ENCODE measurements at regions not wholly inside any gene's neighbourhood (a gene's known extent, or its start where the extent isn't known, plus 50 kb on each side); places are given as distances from the start of the nearest gene placed in this dataset.

DNA sequence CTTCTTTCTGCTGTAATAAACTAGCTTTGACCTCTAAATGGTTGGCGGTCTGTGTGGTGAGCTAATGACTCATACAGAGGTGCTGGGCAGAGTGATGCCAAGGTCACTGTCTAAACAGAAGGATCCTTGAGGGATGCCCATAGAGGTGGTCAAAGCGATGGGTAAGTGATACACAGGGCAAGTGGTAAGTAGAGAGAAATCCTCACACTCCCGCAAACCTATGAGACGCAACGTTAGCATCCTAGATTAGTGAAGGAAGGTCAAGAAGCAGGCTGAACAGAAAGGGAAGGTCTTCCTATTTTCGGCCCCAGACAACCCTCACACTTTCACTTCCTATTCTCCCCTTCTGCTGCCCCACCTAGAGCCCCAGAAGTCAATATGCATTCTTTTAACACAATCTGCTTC, 65.6 kb upstream of the SESN3 start:
- POLR2A ChIA-PET (ENCODE audit: partially characterized antibody), result interaction anchor here (1.6 kb wide), 1 partner anchor 17 kb away, joined by 3 read pairs; no protein-coding TSS in a partner anchor
- no peak overlapping the region for H3K14ac ChIP-seq (ENCODE audit: insufficient read length)
- no peak overlapping the region; a peak in 1 of 4 replicates for H3K4me2 ChIP-seq (ENCODE audit: insufficient read depth in 1 of 2, low read depth in 2 of 2, low read length in 2 of 2)
- no peak overlapping the region for H3K4me3 ChIP-seq (ENCODE audit: extremely low read depth in 1 of 4, insufficient read depth in 2 of 4, low read depth in 3 of 4, low read length in 4 of 4)
- no peak overlapping the region for H4K5ac ChIP-seq (ENCODE audit: insufficient read length, low read depth, low read length)
- H2AFZ ChIP-seq (ENCODE audit: low read length), result no peak overlapping the region
- H3K23me2 ChIP-seq (ENCODE audit: low read depth, low read length), result no peaks in the 10 kb centered on the region
- 86% methylated on average over 6 of the region's 6 CpGs; no CpG with 5 or more reads in 1 of the 2 experiments for WGBS, 2 experiments (ENCODE audit: extremely low coverage in 1 of 2, insufficient coverage in 1 of 2, insufficient read length in 1 of 2, insufficient replicate concordance in 2 of 2, low coverage in 1 of 2, low lambda C conversion rate in 2 of 2, missing lambda C conversion rate in 1 of 2)
- H3K56ac ChIP-seq (replicated peaks; ENCODE audit: insufficient read length, low read depth, low read length), result no peak overlapping the region
- DNase-seq (ENCODE audit: low read depth in 1 of 2, low spot score in 2 of 2) (no peak), FAIRE-seq (no peak)
- H3K9ac ChIP-seq (replicated peaks in 1 of 4; ENCODE audit: extremely low read depth in 1 of 4, low read depth in 3 of 4, low read length in 3 of 4), result no peak overlapping the region
- H2BK120ac ChIP-seq (replicated peaks; ENCODE audit: low read depth, low read length), result peak overlapping the region; percentile 29
- no peak overlapping the region for H3K27ac ChIP-seq (ENCODE audit: low read depth, low read length)
- no peak overlapping the region for H3K18ac ChIP-seq (ENCODE audit: extremely low read depth, low read length)
- no peaks in the 10 kb centered on the region for H3K79me1 ChIP-seq (ENCODE audit: low read depth, low read length)
- no peak overlapping the region for H2AK5ac ChIP-seq (ENCODE audit: low read depth, low read length)
- H4K91ac ChIP-seq (replicated peaks; ENCODE audit: insufficient read length, low read length), result no peak overlapping the region
- no peaks in the 10 kb centered on the region for H4K20me1 ChIP-seq (replicated peaks in 1 of 2; ENCODE audit: control insufficient read depth in 1 of 2, insufficient read depth in 2 of 2, low read length in 2 of 2)
- H3K4me1 ChIP-seq (replicated peaks in 1 of 4; ENCODE audit: control insufficient read depth in 3 of 4, insufficient read depth in 4 of 4, low read length in 3 of 4), result peaks cover 2 to 27% (median 20%) of the 10 kb centered on the region in 4 experiments; a peak in 4 of 7 replicates
- no peaks in the 10 kb centered on the region for H3K27me3 ChIP-seq (replicated peaks in 1 of 4; ENCODE audit: control insufficient read depth in 3 of 4, extremely low read depth in 1 of 4, insufficient read depth in 3 of 4, low read length in 3 of 4)
- no peaks in the 10 kb centered on the region for H3K9me3 ChIP-seq (ENCODE audit: insufficient read depth in 2 of 2, low read depth in 1 of 2, low read length in 1 of 2)
- CTCF ChIA-PET (ENCODE audit: partially characterized antibody), result interaction anchor here (0.8 to 1.8 kb wide), 4 partner anchors 9 to 457 kb away, joined by 3 to 8 read pairs (median 6); no protein-coding TSS in a partner anchor
- no peak overlapping the region for H2BK5ac ChIP-seq (ENCODE audit: low read depth, low read length)
- H2BK15ac ChIP-seq (ENCODE audit: low read length), result 0 out of 2 replicates have a peak overlapping the region, but pooled peaks have one; percentile 61
- H4K8ac ChIP-seq (ENCODE audit: extremely low read depth, insufficient read depth, low read length), result no peak overlapping the region
- H3K79me2 ChIP-seq (ENCODE audit: control insufficient read depth in 1 of 2, insufficient read depth in 2 of 2, low read length in 2 of 2), result no peaks in the 10 kb centered on the region
- peak overlapping the region; percentile 77 for H2BK12ac ChIP-seq (ENCODE audit: low read depth, low read length)
- no peaks in the 10 kb centered on the region for H3K36me3 ChIP-seq (ENCODE audit: control insufficient read depth in 2 of 4, insufficient read depth in 4 of 4, low read length in 3 of 4)
- H3K23ac ChIP-seq (ENCODE audit: insufficient read length), result no peak overlapping the region
- H2BK20ac ChIP-seq (ENCODE audit: low read length), result no peak overlapping the region; the same call in 1 of the 2 replicates
- H3K4ac ChIP-seq (replicated peaks; ENCODE audit: insufficient read length, low read depth, low read length), result no peak overlapping the region
- TF ChIP-seq HDAC6 (IDR thresholded peaks at IDR 0.05; ENCODE audit: low read depth, low read length) (no peak), BRCA1 (IDR thresholded peaks at IDR 0.05; ENCODE audit: low read depth, low read length) (no peak), RNF2 (IDR thresholded peaks at IDR 0.05; ENCODE audit: borderline replicate concordance, low read depth, low read length, missing control alignments, poor library complexity, severe bottlenecking) (no peak), PHF8 (conservative IDR thresholded peaks at IDR 0.05; ENCODE audit: low read depth, low read length) (no peak)
